ENCODE measurements at regions not wholly inside any gene's neighbourhood (a gene's known extent, or its start where the extent isn't known, plus 50 kb on each side); places are given as distances from the start of the nearest gene placed in this dataset.
"Not testable (repeated sequence)": the region's sequence is repeated elsewhere in the genome, so short reads cannot be mapped to it uniquely, and the experiment has no call there.

DNA sequence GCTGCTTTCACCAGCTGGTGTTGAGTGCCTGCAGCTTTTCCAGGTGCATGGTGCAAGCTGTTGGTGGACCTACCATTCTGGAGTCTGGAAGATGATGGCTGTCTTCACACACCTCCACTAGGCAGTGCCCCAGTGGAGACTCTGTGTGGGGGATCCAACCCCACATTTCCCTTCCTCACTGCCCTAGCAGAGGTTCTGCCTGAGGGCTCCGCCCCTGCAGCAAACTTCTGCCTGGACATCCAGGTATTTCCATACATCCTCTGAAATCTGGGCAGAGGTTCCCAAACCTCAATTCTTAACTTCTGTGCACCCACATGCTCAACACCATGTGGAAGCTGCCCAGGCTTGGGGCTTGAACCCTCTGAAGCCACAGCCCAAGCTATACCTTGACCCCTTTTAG, 172.4 kb downstream of the PHF2 start:
- TF ChIP-seq GABPA (IDR thresholded peaks at IDR 0.05; ENCODE audit: low read depth); TARDBP (IDR thresholded peaks at IDR 0.05; ENCODE audit: borderline replicate concordance); BRCA1 (IDR thresholded peaks at IDR 0.05; ENCODE audit: low read depth, low read length); DPF2 (IDR thresholded peaks at IDR 0.05); EGR1 (IDR thresholded peaks at IDR 0.05; ENCODE audit: borderline replicate concordance in 1 of 2, low read depth in 2 of 2, low read length in 2 of 2); POLR2A (IDR thresholded peaks at IDR 0.05; ENCODE audit: low read depth, low read length): not testable (repeated sequence)
- TF ChIP-seq, protein P1, sequence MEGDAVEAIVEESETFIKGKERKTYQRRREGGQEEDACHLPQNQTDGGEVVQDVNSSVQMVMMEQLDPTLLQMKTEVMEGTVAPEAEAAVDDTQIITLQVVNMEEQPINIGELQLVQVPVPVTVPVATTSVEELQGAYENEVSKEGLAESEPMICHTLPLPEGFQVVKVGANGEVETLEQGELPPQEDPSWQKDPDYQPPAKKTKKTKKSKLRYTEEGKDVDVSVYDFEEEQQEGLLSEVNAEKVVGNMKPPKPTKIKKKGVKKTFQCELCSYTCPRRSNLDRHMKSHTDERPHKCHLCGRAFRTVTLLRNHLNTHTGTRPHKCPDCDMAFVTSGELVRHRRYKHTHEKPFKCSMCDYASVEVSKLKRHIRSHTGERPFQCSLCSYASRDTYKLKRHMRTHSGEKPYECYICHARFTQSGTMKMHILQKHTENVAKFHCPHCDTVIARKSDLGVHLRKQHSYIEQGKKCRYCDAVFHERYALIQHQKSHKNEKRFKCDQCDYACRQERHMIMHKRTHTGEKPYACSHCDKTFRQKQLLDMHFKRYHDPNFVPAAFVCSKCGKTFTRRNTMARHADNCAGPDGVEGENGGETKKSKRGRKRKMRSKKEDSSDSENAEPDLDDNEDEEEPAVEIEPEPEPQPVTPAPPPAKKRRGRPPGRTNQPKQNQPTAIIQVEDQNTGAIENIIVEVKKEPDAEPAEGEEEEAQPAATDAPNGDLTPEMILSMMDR (IDR thresholded peaks at IDR 0.05 in 2 of 3, conservative IDR thresholded peaks at IDR 0.05 in 1 of 3; ENCODE audit: control insufficient read depth in 2 of 3, extremely low read depth in 1 of 3, insufficient read depth in 1 of 3, low read depth in 3 of 3, low read length in 3 of 3), result not testable (repeated sequence)
- TF ChIP-seq, protein P2, sequence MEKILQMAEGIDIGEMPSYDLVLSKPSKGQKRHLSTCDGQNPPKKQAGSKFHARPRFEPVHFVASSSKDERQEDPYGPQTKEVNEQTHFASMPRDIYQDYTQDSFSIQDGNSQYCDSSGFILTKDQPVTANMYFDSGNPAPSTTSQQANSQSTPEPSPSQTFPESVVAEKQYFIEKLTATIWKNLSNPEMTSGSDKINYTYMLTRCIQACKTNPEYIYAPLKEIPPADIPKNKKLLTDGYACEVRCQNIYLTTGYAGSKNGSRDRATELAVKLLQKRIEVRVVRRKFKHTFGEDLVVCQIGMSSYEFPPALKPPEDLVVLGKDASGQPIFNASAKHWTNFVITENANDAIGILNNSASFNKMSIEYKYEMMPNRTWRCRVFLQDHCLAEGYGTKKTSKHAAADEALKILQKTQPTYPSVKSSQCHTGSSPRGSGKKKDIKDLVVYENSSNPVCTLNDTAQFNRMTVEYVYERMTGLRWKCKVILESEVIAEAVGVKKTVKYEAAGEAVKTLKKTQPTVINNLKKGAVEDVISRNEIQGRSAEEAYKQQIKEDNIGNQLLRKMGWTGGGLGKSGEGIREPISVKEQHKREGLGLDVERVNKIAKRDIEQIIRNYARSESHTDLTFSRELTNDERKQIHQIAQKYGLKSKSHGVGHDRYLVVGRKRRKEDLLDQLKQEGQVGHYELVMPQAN (conservative IDR thresholded peaks at IDR 0.05), result not testable (repeated sequence)
- TF ChIP-seq, protein P3, sequence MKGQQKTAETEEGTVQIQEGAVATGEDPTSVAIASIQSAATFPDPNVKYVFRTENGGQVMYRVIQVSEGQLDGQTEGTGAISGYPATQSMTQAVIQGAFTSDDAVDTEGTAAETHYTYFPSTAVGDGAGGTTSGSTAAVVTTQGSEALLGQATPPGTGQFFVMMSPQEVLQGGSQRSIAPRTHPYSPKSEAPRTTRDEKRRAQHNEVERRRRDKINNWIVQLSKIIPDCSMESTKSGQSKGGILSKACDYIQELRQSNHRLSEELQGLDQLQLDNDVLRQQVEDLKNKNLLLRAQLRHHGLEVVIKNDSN (IDR thresholded peaks at IDR 0.05; ENCODE audit: borderline replicate concordance, extremely low read length, insufficient read depth, low read depth, low read length), result not testable (repeated sequence)
- TF ChIP-seq, protein P4, sequence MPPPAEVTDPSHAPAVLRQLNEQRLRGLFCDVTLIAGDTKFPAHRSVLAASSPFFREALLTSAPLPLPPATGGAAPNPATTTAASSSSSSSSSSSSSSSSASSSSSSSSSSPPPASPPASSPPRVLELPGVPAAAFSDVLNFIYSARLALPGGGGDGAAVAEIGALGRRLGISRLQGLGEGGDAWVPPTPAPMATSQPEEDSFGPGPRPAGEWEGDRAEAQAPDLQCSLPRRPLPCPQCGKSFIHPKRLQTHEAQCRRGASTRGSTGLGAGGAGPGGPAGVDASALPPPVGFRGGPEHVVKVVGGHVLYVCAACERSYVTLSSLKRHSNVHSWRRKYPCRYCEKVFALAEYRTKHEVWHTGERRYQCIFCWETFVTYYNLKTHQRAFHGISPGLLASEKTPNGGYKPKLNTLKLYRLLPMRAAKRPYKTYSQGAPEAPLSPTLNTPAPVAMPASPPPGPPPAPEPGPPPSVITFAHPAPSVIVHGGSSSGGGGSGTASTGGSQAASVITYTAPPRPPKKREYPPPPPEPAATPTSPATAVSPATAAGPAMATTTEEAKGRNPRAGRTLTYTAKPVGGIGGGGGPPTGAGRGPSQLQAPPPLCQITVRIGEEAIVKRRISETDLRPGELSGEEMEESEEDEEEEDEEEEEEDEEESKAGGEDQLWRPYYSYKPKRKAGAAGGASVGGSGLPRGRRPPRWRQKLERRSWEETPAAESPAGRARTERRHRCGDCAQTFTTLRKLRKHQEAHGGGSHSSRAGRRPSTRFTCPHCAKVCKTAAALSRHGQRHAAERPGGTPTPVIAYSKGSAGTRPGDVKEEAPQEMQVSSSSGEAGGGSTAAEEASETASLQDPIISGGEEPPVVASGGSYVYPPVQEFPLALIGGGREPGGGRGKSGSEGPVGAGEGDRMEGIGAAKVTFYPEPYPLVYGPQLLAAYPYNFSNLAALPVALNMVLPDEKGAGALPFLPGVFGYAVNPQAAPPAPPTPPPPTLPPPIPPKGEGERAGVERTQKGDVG (CRISPR knock-in tag; IDR thresholded peaks at IDR 0.05), result not testable (repeated sequence)
- TF ChIP-seq, protein P5, sequence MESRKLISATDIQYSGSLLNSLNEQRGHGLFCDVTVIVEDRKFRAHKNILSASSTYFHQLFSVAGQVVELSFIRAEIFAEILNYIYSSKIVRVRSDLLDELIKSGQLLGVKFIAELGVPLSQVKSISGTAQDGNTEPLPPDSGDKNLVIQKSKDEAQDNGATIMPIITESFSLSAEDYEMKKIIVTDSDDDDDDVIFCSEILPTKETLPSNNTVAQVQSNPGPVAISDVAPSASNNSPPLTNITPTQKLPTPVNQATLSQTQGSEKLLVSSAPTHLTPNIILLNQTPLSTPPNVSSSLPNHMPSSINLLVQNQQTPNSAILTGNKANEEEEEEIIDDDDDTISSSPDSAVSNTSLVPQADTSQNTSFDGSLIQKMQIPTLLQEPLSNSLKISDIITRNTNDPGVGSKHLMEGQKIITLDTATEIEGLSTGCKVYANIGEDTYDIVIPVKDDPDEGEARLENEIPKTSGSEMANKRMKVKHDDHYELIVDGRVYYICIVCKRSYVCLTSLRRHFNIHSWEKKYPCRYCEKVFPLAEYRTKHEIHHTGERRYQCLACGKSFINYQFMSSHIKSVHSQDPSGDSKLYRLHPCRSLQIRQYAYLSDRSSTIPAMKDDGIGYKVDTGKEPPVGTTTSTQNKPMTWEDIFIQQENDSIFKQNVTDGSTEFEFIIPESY (IDR thresholded peaks at IDR 0.05), result not testable (repeated sequence)
- TF ChIP-seq, protein P6, sequence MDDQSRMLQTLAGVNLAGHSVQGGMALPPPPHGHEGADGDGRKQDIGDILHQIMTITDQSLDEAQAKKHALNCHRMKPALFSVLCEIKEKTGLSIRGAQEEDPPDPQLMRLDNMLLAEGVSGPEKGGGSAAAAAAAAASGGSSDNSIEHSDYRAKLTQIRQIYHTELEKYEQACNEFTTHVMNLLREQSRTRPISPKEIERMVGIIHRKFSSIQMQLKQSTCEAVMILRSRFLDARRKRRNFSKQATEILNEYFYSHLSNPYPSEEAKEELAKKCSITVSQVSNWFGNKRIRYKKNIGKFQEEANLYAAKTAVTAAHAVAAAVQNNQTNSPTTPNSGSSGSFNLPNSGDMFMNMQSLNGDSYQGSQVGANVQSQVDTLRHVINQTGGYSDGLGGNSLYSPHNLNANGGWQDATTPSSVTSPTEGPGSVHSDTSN (IDR thresholded peaks at IDR 0.05; ENCODE audit: insufficient replicate concordance, low read depth, low read length), result not testable (repeated sequence)
